SU-DHL-6 (cell line): ENCODE measurements at regions not wholly inside any gene's neighbourhood (a gene's known extent, or its start where the extent isn't known, plus 50 kb on each side); places are given as distances from the start of the nearest gene placed in this dataset.
"Not testable (repeated sequence)": the region's sequence is repeated elsewhere in the genome, so short reads cannot be mapped to it uniquely, and the experiment has no call there.

Source experiments
- H2AFZ ChIP-seq: fragments of 200-600 bp; sonication (generic); 2 replicates; pipeline ENCODE4 v1.6.1; 2014; ENCODE audit warnings: low read depth, mild to moderate bottlenecking, moderate library complexity, mixed read lengths, antibody characterized with exemption, low read length; ENCODE audit not compliant: severe bottlenecking
- H3F3A ChIP-seq: fragments of 200-600 bp; shearing (Covaris generic); 2 replicates; pipeline ENCODE4 v1.6.0; 2016; ENCODE audit warnings: antibody characterized with exemption, mild to moderate bottlenecking; ENCODE audit not compliant: insufficient read depth
- H3K27ac ChIP-seq: fragments of 200-600 bp; sonication (generic); 2 replicates; pipeline ENCODE4 v1.5.1; 2016; ENCODE audit warnings: low read depth, mild to moderate bottlenecking, low read length, moderate library complexity, mixed read lengths
- H3K27me3 ChIP-seq: fragments of 200-600 bp; sonication (generic), shearing (Covaris generic); 2 replicates; pipeline ENCODE4 v1.6.0; 2014; ENCODE audit warnings: mild to moderate bottlenecking, low read length
- H3K36me3 ChIP-seq: fragments of 200-600 bp; sonication (generic); 2 replicates; pipeline ENCODE4 v1.6.1; 2014; ENCODE audit warnings: mild to moderate bottlenecking, low read length, mixed read lengths
- H3K4me2 ChIP-seq: fragments of 300-600, 200-600 bp; shearing (Covaris generic), sonication (generic); 2 replicates; pipeline ENCODE4 v1.6.0; 2014; ENCODE audit warnings: low read length, low read depth, mild to moderate bottlenecking; ENCODE audit not compliant: poor library complexity, severe bottlenecking
- H3K4me3 ChIP-seq: fragments of 200-600 bp; sonication (generic); 2 replicates; pipeline ENCODE4 v1.5.1; 2014; ENCODE audit warnings: antibody characterized with exemption, low read length, mild to moderate bottlenecking, mixed read lengths; ENCODE audit not compliant: insufficient read depth, poor library complexity, severe bottlenecking
- H3K79me2 ChIP-seq: fragments of 200-600 bp; sonication (generic); 2 replicates; pipeline ENCODE4 v1.6.1; 2014; ENCODE audit warnings: mild to moderate bottlenecking, low read length, moderate library complexity; ENCODE audit not compliant: insufficient read depth
- H3K9ac ChIP-seq: fragments of 200-600 bp; sonication (generic); 2 replicates; pipeline ENCODE4 v1.7.0; 2014; ENCODE audit warnings: mild to moderate bottlenecking, low read length
- H3K9me2 ChIP-seq: fragments of 200-600 bp; sonication (generic); replicated peaks from 2 replicates; pipeline ENCODE4 v1.6.1; 2014; ENCODE audit warnings: low read length; ENCODE audit not compliant: insufficient read depth
- H3K9me3 ChIP-seq: fragments of 200-600 bp; sonication (generic); 2 replicates; pipeline ENCODE4 v1.6.1; 2014; ENCODE audit warnings: low read length, mixed read lengths; ENCODE audit not compliant: insufficient read depth
- H4K20me1 ChIP-seq: fragments of 200-600 bp; sonication (generic); 2 replicates; pipeline ENCODE4 v1.6.1; 2014; ENCODE audit warnings: low read depth, mild to moderate bottlenecking, antibody characterized with exemption, low read length, moderate library complexity, mixed read lengths
- EZH2phosphoT487 ChIP-seq: fragments of 200-600 bp; sonication (generic), shearing (Covaris generic); conservative IDR thresholded peaks from 2 replicates; pipeline ENCODE4 v1.6.1; 2018; ENCODE audit warnings: mild to moderate bottlenecking, antibody characterized with exemption, low read length, moderate library complexity, mixed read lengths
- TF ChIP-seq, protein P1 (sequence below): fragments of 200-600 bp; sonication (generic); IDR thresholded peaks from one replicate; pipeline ENCODE4 v1.5.1; 2017; ENCODE audit warnings: antibody characterized with exemption, mild to moderate bottlenecking, low read length, moderate library complexity; ENCODE audit not compliant: insufficient read depth, poor library complexity, severe bottlenecking

DNA sequence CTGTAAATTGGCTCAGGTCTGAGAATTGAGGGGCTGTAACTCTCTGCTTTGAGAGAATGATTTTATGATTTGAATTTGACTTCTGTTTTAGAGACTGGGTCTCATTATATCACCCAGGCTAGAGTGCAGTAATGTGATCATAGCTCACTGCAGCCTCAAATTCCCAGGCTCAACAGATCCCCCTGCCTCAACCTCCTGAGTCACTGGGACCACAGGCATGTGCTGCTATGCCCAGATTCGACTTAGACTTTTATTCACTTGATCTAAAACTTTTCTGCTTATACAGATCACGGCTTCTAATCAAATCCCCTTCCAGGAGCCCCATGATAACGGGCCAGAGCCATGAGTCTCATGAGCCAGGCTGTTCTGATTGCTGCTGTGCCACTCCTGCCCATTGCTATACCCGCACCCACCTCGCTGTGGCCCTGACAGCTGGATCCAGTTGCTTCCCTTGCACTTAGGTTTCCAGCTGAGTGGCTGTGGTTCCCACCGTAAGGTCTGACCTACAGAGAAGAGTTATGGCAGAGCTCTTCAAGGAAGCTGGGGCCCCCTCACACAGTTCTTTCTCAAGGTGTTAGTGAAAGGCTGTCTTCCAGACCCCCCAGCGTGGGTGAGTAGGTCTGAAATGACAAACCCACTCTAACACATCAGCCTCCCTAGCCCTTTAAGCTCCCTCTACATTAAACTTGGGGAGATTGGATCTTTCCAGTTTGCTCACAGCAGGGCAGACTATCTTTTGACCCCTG lies 251.2 kb upstream of the SGCG start:
- Histone ChIP-seq H3K9me2 (no peaks in the 10 kb centered on the region), H2AFZ (no peak overlapping the region), H3K79me2 (no peaks in the 10 kb centered on the region), H3K9me3 (no peaks in the 10 kb centered on the region), H3K9ac (no peak overlapping the region), H3K36me3 (no peaks in the 10 kb centered on the region), H3K4me3 (no peak overlapping the region), H4K20me1 (no peaks in the 10 kb centered on the region), H3K4me2 (no peak overlapping the region), H3K27ac (no peak overlapping the region), H3F3A (no peaks in the 10 kb centered on the region), H3K27me3 (no peaks in the 10 kb centered on the region)
- TF ChIP-seq, protein P1, sequence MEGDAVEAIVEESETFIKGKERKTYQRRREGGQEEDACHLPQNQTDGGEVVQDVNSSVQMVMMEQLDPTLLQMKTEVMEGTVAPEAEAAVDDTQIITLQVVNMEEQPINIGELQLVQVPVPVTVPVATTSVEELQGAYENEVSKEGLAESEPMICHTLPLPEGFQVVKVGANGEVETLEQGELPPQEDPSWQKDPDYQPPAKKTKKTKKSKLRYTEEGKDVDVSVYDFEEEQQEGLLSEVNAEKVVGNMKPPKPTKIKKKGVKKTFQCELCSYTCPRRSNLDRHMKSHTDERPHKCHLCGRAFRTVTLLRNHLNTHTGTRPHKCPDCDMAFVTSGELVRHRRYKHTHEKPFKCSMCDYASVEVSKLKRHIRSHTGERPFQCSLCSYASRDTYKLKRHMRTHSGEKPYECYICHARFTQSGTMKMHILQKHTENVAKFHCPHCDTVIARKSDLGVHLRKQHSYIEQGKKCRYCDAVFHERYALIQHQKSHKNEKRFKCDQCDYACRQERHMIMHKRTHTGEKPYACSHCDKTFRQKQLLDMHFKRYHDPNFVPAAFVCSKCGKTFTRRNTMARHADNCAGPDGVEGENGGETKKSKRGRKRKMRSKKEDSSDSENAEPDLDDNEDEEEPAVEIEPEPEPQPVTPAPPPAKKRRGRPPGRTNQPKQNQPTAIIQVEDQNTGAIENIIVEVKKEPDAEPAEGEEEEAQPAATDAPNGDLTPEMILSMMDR = no peak
- no peak for TF ChIP-seq EZH2phosphoT487

DNA sequence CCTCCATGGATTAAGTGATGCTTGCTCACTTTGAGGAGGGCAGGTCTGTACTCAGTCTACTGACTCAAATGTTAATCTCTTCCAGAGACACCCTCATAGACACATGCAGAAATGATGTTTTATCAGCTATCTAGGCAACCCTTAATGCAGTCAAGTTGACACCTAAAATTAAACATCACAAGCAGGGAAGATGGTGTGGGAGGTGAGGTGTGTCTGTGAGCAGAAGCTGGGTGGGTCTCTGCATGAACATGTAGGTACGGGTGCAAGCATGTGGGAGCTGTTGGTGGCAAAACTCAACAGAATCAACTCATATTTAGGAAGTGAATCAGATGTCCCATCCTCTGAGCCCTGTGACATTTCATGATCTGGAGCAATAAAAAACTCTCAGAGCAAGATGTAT lies 249.2 kb upstream of the SGCG start:
- no peak for TF ChIP-seq EZH2phosphoT487
- TF ChIP-seq, protein P1 = no peak
- Histone ChIP-seq H3K27ac (no peak overlapping the region), H3K27me3 (no peaks in the 10 kb centered on the region), H3K9me3 (no peaks in the 10 kb centered on the region), H3K4me2 (no peak overlapping the region), H3K4me3 (no peak overlapping the region), H3K36me3 (no peaks in the 10 kb centered on the region), H3K9me2 (no peaks in the 10 kb centered on the region), H3K9ac (no peak overlapping the region), H3K79me2 (no peaks in the 10 kb centered on the region), H3F3A (no peaks in the 10 kb centered on the region), H2AFZ (no peak overlapping the region), H4K20me1 (no peaks in the 10 kb centered on the region)

DNA sequence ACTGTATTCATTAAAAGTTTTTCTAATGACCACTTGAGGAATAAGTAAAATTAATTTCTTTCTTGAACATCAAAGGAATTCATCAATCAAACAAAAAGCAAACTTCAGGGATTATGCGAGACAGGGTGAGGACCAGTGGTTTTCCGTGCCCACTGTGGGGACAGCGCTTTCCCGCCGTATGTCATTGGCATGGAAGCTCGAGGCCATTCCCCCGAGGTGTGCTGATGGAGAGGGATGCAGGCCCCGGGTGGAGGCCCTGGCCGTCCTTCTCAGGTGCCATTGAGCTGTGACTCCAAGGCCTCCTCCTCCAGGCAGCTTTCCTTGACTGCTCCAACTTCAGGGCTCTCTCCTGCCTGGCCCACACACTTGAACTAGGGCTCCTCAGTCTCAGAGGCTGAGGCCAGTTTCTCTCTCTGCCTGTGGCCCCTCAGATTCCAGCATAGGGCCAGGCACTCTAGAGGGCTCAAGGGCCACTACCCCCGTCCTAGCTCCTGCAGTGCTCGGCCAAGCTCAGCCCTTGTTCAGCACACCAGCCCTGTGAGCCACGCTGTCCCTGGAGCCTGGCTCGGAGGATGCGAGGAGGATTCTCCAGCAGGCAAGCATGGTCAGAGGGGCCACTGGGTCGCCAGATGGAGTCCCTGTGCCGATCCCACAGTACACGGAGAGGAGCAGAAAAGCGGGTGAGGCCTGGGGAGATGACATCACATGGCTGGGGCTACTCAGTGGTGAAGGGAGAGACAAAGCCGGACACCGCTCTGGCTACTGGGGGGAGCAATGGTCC lies 248.0 kb upstream of the SGCG start:
- H3K27me3 ChIP-seq, H3K4me2 ChIP-seq, H3K27ac ChIP-seq, H2AFZ ChIP-seq, H3F3A ChIP-seq, H3K79me2 ChIP-seq, H3K4me3 ChIP-seq, H3K9me2 ChIP-seq, H3K9me3 ChIP-seq, H3K36me3 ChIP-seq, H3K9ac ChIP-seq, H4K20me1 ChIP-seq: not testable (repeated sequence)
